ENCODE measurements at regions not wholly inside any gene's neighbourhood (a gene's known extent, or its start where the extent isn't known, plus 50 kb on each side); places are given as distances from the start of the nearest gene placed in this dataset.
"Not testable (repeated sequence)": the region's sequence is repeated elsewhere in the genome, so short reads cannot be mapped to it uniquely, and the experiment has no call there.

DNA sequence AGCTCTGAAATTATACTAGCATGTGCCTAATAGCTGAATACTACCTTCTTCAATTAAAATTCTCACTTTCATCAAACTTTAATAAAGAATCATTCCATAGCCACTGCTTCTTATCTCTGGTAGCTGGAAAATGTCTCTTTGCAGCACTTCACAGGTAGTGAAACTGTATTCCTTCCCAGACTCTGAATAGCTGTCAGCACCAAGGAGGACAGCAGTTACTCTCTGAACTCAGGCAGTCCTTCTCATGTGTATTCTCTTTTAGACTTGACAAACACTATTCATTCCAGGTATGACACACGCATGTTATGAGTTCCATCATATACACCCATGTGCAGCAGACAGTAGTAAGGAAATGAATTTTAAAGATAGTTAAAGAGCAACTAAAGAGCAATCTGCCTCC lies 627.1 kb downstream of the EFNA5 start:
- no peak for DNase-seq (ENCODE audit: extremely low read depth in 1 of 11, low read depth in 9 of 11, low spot score in 4 of 11)

DNA sequence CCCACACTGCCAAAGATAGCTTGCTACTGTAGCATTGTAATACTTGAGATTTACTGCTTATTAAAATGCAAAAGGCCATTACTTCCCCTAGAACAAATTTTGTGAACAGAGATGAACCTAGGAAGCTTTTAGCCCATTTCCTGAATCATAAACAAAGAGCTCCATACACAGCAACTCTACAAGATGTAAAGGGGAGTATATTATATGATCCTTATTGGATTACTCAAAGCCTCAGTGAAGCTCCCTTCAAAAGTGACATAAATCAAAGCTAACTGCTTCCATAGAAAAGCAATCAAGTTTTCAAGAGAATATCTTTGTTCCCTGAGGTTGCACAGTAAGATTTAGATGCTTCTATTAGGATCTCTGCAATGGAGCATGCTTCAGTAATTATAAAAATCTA lies 629.8 kb downstream of the EFNA5 start:
- DNase-seq (ENCODE audit: extremely low read depth in 1 of 11, low read depth in 9 of 11, low spot score in 4 of 11), result no peak

DNA sequence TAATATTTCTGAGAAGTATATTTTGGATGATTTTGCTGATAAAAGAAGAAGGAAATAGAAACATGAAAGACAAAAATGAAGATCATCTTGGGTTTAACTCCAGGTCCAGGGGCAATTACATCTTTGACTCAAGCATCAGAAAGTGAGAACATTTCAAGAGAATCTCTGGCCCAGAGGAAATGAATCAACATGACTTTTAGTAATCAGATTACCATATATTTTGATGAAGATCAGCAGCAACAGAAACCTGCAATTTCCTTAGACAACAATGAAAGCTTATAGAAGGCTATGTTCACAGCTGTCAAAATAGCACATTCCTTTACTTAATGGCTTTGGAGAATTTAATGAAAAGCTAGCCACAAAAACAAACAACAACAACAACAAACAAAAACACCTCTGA lies 638.1 kb downstream of the EFNA5 start:
- DNase-seq (ENCODE audit: extremely low read depth in 1 of 11, low read depth in 9 of 11, low spot score in 4 of 11), result peak in 1 of 11 donors; percentile 1

DNA sequence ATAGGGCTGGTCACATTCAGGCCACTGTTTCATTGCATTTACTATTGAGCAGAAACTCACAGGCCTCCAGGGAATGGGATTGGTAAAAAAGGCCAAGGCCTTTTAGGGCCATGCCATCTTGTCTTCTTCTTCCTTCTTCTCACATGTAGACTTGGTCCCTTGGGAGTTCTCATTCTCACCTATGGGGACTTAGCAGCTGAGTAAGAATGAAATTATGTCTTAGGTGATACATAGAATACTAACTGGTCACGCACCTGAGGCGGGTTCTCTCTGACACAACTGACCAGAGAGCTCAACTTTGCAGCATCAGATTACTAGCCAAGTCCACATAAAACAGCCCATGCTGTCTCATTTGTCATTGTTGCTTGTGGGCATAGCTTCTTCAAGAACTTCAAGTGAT lies 641.8 kb downstream of the EFNA5 start:
- no peak for DNase-seq (ENCODE audit: extremely low read depth in 1 of 11, low read depth in 9 of 11, low spot score in 4 of 11)

DNA sequence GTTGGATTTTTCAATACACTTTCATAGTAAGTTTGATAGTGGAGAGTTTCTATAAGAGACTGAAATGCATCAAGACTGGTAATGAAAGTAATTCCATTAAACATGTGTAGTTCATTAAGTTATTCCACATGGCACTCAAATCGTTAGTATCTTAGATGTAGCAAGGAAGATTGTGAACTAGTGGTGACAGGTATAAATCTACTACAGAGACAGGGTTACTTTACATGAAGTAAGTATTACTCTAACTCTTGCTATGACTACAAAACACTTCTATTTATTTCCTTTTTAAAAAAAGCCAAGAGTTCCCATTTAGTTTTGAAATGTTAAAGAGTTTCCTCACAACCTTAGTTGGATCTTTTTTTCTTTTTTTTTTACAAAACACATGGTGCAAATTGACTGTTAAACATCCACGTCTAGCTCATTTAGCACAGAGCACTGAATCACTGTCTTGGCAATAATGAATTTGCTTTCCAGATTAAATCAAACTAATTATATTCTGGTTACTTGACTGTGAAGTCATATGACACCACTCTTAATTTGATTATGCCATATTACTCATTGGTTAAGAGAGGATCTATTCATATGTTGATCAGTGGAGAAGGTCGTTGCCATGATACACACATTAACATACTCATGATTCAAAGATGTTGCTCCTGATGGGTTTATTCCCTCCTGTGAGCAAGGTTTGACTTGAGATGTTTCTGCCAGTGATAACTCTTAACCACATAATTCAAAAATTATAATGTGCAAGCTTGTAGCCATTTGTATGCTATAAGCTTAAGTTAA lies 644.8 kb downstream of the EFNA5 start:
- DNase-seq (ENCODE audit: extremely low read depth in 1 of 11, low read depth in 9 of 11, low spot score in 4 of 11), result no peak

DNA sequence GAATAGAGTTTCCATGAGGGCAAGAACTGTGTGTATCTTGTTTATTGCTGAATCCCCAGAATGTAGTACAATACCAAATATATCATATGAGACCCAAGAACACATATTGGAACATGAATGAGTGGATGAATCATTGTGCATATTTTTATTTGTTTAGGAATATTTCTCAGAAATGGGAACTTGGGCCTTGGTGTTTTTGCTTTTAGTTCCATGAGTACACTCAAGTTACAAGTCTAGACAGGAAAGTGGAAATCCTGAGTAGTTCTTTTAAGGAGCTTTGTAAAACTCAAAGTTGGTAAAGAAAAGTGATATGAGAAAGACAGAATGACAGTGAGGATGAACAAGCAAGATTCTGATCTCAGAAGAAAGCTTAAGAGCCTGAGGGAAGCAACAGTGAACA lies 647.0 kb downstream of the EFNA5 start:
- no peak for DNase-seq (ENCODE audit: extremely low read depth in 1 of 11, low read depth in 9 of 11, low spot score in 4 of 11)

DNA sequence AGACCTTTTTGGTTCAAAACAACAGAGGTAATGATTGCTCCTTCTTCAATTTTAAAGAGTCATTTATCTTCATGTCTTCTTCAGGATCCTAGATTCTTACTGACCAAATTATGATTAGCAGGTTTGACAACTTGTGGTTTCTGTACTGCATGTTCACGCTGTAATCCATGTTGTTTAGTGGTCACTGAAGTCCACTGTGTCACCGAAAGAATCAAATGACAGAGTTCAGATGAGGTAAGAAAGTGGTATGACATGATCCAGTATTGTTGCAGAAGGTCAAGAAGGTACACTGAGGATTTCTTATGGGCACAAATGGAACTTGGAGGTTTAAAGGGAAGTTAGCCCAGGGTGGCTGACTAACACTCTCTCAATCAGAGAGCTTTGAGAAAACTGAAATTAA lies 649.2 kb downstream of the EFNA5 start:
- DNase-seq (ENCODE audit: extremely low read depth in 1 of 11, low read depth in 9 of 11, low spot score in 4 of 11), result no peak

DNA sequence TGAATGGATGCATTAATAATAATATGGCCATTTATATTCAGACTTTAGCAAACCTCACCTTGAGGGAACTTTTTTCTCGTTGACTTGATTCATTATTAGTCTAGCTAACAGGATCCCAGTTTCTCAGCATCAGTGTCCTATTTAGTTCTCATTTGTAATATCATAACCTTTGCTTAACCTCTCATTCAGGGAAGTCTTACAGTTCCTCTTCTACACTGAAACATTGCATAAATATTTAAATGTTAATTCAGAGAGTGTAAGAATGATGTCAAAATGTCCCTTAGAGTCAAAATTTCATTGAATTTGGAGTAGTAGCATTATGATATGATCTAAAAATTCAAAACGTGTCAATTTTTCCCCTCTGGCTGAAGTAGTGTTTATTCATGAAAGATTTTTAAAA lies 650.1 kb downstream of the EFNA5 start:
- no peak for DNase-seq (ENCODE audit: extremely low read depth in 1 of 11, low read depth in 9 of 11, low spot score in 4 of 11)

DNA sequence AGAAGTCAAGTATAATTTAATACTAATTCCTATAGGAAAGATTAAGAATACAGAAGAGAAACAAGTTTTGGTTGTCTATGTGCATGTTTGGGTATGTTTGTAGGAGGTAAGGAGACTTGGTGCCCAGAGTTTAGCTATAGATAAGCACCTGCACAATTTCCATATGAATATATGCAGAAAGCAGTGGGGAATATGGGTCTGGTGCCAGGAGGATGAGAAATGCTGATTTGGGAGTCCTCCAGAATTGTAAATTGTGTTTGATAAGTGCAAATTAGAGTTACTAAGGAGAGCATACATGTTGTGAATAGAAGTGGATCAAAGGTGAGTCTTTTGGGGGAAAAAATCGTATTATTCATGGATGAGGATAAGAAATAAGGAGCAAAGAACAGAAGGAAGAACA lies 653.1 kb downstream of the EFNA5 start:
- no peak for DNase-seq (ENCODE audit: extremely low read depth in 1 of 11, low read depth in 9 of 11, low spot score in 4 of 11)

DNA sequence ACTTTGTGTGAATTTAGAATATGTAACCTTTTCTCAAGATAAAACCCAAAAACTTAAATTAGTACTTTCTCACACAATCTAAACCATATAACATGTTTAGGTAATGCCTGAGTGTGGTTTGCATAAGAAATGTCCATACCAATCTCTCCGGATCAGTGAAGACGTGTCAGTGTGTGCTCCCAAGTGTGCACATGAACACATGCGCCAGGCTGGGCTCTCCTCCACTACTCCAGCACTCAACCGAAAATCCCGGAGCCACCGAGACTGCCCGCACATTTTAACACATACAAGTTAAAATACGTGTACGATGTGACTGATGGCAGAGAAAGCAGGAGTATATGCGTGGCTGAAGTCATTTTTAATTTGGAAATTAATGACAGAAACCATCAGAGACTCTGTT lies 658.4 kb downstream of the EFNA5 start:
- DNase-seq (ENCODE audit: extremely low read depth in 1 of 11, low read depth in 9 of 11, low spot score in 4 of 11), result no peak

DNA sequence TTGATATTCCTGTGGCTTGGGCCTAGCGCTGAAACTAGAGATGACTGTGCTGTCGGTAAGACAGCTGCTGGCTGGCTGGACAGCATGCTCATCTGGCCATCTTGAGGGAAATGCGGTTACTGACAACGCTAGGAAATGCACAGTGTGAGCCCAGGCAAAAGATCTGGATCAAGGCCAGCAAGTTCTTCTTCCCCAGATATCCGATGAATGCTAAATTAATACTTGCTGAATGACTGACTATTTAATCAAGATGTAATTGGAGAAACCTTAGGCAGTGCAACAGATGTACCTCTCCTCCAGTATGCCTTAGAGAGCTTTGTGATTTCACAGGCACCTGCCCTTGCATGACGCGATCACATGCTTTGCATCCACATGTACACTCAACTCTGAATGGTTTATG lies 659.1 kb downstream of the EFNA5 start:
- DNase-seq (ENCODE audit: extremely low read depth in 1 of 11, low read depth in 9 of 11, low spot score in 4 of 11), result no peak

DNA sequence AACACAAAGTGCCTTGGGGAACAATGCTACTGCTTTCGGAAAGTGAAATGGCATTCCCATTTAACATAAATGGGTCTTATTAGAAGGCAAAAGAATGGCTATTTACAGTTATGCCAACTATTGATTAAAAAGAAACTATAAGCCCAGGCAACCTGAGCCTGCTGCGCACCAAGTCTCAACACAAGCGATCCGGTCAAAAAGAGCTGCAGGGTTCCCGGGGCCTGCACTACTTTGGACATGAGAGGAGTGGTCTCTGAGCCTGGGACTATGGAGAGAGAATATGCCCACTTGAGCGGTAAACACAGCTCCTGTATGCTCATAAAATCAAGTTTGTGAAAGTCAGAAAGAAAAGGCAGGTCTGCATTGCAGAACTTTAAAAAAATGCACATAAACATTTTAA lies 660.7 kb downstream of the EFNA5 start:
- DNase-seq (ENCODE audit: extremely low read depth in 1 of 11, low read depth in 9 of 11, low spot score in 4 of 11), result no peak

DNA sequence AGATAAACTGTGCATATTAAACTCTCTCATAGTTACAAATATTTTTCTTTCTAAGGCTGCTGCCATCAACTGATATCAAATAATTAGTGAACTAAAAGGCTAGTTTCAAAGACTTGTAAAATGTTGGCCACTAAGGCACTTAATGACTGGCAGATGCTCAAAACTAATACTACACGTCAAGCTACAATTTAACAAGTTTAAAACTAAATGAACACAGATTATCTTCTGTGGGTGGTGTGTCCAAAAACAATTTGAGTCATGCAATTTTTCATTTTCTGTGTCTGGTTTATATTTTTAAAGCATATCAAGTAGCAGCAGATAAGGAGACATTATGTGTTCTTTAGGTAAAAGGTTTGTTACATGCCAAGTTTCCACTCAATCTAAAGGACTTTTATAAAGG lies 665.1 kb downstream of the EFNA5 start:
- no peak for DNase-seq (ENCODE audit: extremely low read depth in 1 of 11, low read depth in 9 of 11, low spot score in 4 of 11)

DNA sequence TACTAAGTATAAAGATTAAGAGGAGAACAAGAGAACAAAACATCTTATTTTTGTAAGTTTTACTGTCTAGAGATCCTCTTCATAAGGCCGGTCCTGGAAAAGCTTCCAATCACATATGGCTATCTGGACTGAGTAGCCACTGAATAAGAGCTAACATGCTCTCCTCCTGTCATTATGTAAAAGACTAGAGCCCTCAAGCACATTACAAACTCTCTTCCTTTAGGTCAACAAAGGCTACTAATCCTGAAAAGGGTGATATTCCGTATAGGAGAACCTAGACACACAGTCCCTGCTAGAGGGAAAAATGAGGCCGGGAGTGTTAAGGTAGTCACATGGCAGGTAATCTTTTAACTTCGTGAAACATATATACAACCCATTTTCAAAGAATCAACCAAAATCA lies 665.6 kb downstream of the EFNA5 start:
- no peak for DNase-seq (ENCODE audit: extremely low read depth in 1 of 11, low read depth in 9 of 11, low spot score in 4 of 11)

DNA sequence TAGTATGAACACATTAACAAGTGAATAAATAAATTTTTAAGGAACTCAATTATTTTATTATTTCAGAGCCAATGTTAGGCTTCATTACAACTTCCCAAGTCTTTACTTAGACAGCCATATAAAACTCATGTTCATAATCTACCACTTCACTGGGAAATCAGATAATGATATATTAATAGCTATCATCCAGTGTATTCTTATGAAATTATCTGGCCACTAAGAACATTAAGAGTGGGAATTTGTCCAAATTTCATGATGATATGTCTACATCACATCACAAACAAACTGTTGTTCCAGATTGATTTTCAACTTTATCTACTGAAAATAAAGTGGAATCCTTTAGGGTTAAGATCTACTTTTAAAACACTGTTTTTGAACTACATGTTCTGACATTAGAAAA lies 668.6 kb downstream of the EFNA5 start:
- no peak for DNase-seq (ENCODE audit: extremely low read depth in 1 of 11, low read depth in 9 of 11, low spot score in 4 of 11)

DNA sequence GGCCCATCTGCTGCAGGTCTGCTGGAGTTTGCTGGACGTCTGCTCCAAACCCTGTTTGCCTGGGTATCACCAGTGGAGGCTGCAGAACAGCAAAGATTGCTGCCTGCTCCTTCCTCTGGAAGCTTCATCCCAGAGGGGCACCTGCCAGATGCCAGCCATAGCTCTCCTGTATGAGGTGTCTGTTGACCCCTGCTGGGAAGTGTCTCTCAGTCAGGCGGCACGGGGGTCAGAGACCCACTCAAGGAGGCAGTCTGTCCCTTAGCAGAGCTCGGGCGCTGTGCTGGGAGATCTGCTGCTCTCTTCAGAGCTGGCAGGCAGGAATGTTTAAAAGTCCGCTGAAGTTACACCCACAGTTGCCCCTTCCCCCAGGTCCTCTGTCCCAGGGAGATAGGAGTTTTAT lies 671.2 kb downstream of the EFNA5 start:
- DNase-seq (ENCODE audit: extremely low read depth in 1 of 11, low read depth in 9 of 11, low spot score in 4 of 11), result not testable (repeated sequence)

DNA sequence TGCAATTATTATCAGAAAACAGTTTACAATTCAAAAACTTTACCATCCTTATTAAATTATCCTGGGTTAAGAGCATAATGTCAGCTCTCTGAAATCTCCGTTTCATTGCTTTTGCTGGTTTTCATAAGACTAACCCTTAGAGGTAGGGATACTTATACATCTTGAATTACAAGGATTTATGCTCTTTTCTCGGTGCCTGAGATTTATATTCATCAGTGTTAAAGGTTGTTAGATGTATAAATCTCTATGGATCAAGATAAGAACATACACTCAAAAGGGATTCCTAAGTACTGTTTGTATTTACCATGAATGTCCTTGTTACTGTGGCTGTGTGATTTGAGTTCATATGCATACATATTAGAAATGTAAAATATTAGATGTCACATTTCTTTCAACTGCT lies 684.7 kb downstream of the EFNA5 start:
- DNase-seq (ENCODE audit: extremely low read depth in 1 of 11, low read depth in 9 of 11, low spot score in 4 of 11), result peak in 1 of 11 donors; percentile 10

DNA sequence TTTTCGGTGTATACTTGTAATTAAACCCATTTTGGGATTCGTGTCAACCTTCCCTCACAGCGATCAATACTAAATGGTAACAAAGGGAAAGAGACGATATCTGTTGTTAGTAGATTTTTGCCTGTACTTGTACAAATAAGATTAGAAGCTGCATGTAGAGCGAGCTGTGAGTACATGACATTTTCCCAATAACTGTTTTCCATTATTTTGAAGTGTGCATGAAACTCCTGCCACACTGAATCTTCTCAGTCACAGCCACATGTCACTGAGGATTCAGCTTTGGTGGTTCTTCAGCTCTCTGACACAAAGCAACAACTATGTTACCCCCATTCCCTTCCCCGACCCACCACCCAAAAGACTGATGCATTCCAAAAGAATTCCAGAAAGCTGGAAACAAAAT lies 685.6 kb downstream of the EFNA5 start:
- DNase-seq (ENCODE audit: extremely low read depth in 1 of 11, low read depth in 9 of 11, low spot score in 4 of 11), result no peak

DNA sequence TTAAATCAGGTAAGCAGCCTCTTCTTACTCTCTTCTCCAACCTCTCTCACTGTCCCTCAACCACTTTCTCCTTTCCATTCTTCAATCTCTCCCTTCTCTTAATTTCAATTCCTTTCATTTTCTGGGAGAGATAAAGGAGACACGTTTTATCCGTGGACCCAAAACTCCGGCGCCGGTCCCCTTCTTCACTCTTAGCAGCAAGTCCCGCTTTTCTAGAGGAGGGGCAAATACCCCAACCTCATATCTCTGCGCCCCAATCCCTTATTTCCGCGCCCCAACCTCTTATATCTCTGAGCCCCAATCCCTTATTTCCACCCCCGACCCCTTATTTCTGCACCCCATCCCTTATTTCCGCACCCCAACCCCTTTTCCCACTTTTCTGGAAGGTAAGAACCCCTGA lies 691.6 kb downstream of the EFNA5 start:
- DNase-seq (ENCODE audit: extremely low read depth in 1 of 11, low read depth in 9 of 11, low spot score in 4 of 11), result not testable (repeated sequence)

DNA sequence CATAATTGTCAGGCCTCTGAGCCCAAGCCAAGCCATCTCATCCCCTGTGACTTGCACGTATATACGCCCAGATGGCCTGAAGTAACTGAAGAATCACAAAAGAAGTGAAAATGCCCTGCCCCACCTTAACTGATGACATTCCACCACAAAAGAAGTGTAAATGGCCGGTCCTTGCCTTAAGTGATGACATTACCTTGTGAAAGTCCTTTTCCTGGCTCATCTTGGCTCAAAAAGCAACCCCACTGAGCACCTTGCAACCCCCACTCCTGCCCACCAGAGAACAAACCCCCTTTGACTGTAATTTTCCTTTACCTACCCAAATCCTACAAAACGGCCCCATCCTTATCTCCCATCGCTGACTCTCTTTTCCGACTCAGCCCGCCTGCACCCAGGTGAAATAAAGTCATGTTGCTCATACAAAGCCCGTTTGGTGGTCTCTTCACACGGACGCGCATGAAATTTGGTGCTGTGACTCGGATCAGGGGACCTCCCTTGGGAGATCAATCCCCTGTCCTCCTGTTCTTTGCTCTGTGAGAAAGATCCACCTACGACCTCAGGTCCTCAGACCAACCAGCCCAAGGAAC lies 692.1 kb downstream of the EFNA5 start:
- not testable (repeated sequence) for DNase-seq (ENCODE audit: extremely low read depth in 1 of 11, low read depth in 9 of 11, low spot score in 4 of 11)

DNA sequence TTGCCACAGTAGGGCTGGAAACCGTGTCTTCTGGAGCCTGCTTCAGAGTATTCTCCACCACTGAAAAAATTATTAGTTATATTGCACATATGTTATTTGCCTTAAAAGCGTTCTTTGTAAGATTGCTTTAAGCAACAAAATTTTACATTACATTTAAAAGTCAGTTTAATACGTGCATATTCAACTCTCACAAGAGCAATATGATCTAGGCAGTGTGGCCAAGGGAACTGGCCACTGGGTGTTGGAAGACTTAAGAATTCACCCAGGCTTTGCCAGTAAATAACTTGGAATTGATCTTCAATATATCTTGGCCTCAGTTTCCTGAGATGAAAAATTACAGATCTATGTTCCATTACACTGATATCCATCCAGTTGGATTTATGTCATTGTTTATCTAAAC lies 694.4 kb downstream of the EFNA5 start:
- DNase-seq (ENCODE audit: extremely low read depth in 1 of 11, low read depth in 9 of 11, low spot score in 4 of 11), result no peak
